Bronchial epithelial cell (primary cell): ENCODE measurements at regions not wholly inside any gene's neighbourhood (a gene's known extent, or its start where the extent isn't known, plus 50 kb on each side); places are given as distances from the start of the nearest gene placed in this dataset.
A peak's percentile ranks its signal among the peaks of the same experiment; 100 is the strongest.

Experiments
- DNase-seq: peaks from one replicate; pipeline ENCODE4 v3.0.0-alpha.2; 2010; ENCODE audit warnings: low read depth
- FAIRE-seq: peaks from 2 replicates; lab custom pipeline; 2011; peaks lifted over from hg19 to GRCh38; lab: Jason Lieb, UNC
- H3K27me3 ChIP-seq: 2 replicates; pipeline ENCODE4 v1.5.1; 2011; ENCODE audit warnings: low read length; ENCODE audit not compliant: control insufficient read depth, insufficient read depth
- H3K36me3 ChIP-seq: 2 replicates; pipeline ENCODE4 v1.5.1; 2011; ENCODE audit warnings: low read length; ENCODE audit not compliant: control insufficient read depth, insufficient read depth
- H3K4me3 ChIP-seq: 2 replicates; pipeline ENCODE4 v1.5.1; 2011; ENCODE audit warnings: mild to moderate bottlenecking, low read depth, low read length, control low read depth
- TF ChIP-seq, protein P1 (sequence below): IDR thresholded peaks from 2 replicates; pipeline ENCODE4 v1.5.1; 2011; ENCODE audit warnings: mild to moderate bottlenecking, moderate library complexity, low read length, control low read depth, inconsistent platforms; ENCODE audit not compliant: insufficient read depth, severe bottlenecking

DNA sequence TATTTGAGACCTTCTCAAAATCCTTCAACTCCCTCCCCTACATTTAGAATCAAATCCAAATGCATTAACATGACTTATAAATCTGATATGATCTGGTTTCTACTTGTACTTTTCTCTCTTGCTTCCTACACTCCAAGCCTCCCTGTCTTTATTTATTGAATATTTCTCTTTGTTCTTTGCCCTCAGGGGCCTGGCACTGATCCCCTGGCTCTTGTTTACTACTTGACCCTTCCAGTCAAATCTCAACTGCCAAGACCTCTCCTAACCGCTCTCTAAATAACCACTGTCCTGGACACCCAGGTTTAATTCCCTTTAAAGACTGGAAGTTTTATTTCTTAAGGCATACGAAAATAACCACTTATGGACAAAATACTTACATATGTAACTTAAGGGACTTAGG is 248.9 kb downstream of the CHRM3 start:
- H3K27me3 ChIP-seq = no peaks in the 10 kb centered on the region
- TF ChIP-seq, protein P1, sequence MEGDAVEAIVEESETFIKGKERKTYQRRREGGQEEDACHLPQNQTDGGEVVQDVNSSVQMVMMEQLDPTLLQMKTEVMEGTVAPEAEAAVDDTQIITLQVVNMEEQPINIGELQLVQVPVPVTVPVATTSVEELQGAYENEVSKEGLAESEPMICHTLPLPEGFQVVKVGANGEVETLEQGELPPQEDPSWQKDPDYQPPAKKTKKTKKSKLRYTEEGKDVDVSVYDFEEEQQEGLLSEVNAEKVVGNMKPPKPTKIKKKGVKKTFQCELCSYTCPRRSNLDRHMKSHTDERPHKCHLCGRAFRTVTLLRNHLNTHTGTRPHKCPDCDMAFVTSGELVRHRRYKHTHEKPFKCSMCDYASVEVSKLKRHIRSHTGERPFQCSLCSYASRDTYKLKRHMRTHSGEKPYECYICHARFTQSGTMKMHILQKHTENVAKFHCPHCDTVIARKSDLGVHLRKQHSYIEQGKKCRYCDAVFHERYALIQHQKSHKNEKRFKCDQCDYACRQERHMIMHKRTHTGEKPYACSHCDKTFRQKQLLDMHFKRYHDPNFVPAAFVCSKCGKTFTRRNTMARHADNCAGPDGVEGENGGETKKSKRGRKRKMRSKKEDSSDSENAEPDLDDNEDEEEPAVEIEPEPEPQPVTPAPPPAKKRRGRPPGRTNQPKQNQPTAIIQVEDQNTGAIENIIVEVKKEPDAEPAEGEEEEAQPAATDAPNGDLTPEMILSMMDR = no peak
- H3K4me3 ChIP-seq = no peak overlapping the region
- DNase-seq (no peak), FAIRE-seq (no peak)
- H3K36me3 ChIP-seq = no peaks in the 10 kb centered on the region

DNA sequence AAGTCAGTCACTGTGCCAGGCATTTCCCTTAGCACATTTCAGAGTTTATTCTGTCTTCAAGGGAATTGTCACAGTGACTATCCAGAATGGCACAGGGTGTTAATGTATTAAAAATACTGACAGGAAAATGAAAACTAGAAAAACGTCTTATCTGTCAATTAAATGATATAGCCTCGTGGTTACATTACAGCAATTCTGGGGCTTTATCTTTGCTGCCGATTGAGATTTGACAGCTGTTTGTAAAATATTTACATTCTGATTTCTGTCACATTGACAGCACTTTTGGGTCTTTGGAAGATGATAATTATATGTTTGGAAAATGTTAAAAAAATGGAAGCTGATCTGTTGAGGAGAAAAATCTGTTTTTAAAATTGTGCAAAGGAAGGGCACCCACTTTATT is 250.0 kb downstream of the CHRM3 start:
- TF ChIP-seq, protein P1 = no peak
- H3K27me3 ChIP-seq = no peaks in the 10 kb centered on the region
- no peaks in the 10 kb centered on the region for H3K36me3 ChIP-seq
- no peak overlapping the region for H3K4me3 ChIP-seq
- no peak for FAIRE-seq
- no peak for DNase-seq

DNA sequence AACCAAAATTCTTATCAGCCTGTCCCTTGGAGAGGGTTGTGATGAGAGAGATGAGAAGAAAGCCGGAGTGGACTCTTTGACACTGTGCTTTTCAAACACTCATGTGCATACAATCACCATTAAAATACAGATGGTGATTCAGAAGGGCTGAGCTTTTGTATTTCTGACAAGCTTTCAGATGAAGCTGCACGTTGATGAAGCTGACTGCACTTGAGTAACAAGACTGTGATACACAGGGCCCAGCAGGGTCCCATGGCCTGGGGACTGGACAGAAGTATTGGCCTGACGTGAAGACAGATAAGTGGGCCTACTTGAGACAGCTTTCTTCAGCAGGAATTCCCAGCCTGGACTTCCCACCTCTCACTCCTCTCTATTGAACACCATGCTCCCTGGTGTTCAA is 258.2 kb downstream of the CHRM3 start:
- peak; percentile 28 for FAIRE-seq
- H3K27me3 ChIP-seq = no peaks in the 10 kb centered on the region
- no peak for DNase-seq
- TF ChIP-seq, protein P1 = no peak
- no peaks in the 10 kb centered on the region for H3K36me3 ChIP-seq
- H3K4me3 ChIP-seq = no peak overlapping the region

DNA sequence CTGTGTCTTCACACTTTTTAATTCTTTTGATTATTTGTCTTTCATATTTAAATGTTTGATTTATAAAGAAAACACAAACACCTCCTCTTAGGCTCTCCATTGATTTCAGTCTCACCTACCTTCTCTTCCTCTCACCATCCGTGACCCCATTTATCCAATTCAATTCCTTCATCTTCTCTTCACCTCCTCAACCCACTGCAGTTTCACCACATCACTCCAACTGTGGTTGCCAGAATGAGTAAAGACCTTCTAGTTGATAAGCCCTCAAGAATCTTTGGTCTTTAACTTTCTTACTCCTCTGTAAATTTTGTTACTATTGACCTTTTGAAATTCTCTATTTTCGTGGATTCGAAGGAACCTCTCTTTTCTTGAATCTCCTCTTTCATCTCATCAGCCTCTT is 260.7 kb downstream of the CHRM3 start:
- no peak for FAIRE-seq
- no peak for DNase-seq
- Histone ChIP-seq H3K4me3 (no peak overlapping the region), H3K36me3 (no peaks in the 10 kb centered on the region), H3K27me3 (no peaks in the 10 kb centered on the region)
- TF ChIP-seq, protein P1 = no peak

DNA sequence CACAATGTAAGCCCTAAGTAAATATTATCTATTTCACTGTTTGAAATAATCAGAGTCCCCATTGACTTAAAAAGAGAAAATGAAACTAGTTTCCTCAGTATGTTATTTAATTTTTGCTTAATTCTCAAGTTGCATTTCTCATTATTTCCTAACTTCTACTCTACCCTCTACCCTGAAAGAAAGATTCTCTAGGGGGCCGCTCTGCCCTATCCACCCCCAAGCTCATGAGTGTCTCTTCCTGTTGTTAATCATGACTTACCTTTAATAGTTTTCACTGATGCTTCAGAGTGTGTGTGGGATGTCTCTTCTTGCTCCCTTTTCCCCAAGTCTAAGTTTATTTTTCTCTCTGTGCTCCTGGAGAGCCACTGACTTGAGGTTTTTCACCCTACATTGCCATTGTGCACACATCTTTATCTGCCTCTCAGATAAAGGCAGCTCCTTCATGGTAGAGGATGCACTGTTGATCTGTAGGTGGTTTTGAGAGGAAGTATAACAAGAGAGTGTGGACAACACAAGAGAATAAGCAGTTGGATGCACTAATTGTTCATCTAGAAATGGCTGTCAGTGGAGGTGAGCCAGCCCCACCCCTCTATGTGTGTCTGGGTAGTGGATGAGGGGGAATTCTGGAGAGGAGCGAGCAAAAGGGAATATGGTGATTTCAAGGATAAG is 261.7 kb downstream of the CHRM3 start:
- DNase-seq (no peak), FAIRE-seq (peak; percentile 13)
- Histone ChIP-seq H3K36me3 (no peaks in the 10 kb centered on the region), H3K27me3 (no peaks in the 10 kb centered on the region), H3K4me3 (no peak overlapping the region)
- TF ChIP-seq, protein P1 = no peak

DNA sequence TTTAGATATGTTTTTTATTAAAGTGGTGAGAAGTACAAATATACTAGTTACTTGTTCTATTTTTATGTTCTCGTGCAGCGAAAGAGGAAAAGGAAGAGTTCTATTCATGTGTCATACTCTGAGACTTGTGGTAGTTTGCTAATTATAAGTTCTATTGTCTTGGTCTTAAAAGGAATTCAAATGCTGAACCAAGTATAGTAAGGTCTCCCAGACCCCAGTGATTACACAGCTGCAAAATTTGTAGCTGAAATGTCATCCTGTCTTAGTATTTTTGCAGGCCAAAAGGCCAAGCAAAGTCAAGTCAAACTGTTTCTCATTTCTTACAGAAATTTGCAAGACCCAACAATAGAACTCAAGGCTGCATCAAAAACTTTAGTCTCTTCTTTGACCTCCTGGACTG is 268.7 kb downstream of the CHRM3 start:
- FAIRE-seq (no peak), DNase-seq (no peak)
- Histone ChIP-seq H3K27me3 (no peaks in the 10 kb centered on the region), H3K4me3 (no peak overlapping the region), H3K36me3 (no peaks in the 10 kb centered on the region)
- TF ChIP-seq, protein P1 = no peak
